ENCODE measurements at regions not wholly inside any gene's neighbourhood (a gene's known extent, or its start where the extent isn't known, plus 50 kb on each side); places are given as distances from the start of the nearest gene placed in this dataset.

DNA sequence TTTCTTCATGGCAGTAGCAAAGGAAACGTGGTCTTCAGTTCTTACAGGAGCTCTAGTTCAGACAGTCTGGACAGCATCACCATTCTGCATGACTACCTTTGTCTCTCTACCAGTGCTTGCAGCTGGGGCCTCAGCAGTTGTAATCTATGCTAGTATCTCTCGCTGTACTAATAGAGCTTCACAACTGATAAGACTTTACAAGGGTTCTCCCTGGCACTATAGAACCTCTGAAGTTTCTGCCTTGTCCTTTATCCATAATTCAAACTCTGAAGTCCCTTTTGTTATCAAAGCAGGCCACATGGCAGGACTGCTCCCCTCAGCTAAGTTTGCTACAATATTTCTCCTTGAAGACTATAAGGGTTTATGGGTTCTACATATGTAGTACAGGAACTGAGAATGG, 842.1 kb upstream of the ADGRB3 start:
- TF ChIP-seq TAF1 (IDR thresholded peaks at IDR 0.05; ENCODE audit: low read depth, low read length) (no peak), POLR2A (IDR thresholded peaks at IDR 0.05; ENCODE audit: low read depth, low read length) (no peak), POLR2AphosphoS5 (IDR thresholded peaks at IDR 0.05; ENCODE audit: low read depth, low read length) (no peak)

Data from GM12891 (cell line).